Breast epithelium (tissue), 3 donors: ENCODE measurements at regions not wholly inside any gene's neighbourhood (a gene's known extent, or its start where the extent isn't known, plus 50 kb on each side); places are given as distances from the start of the nearest gene placed in this dataset.
"Not testable (repeated sequence)": the region's sequence is repeated elsewhere in the genome, so short reads cannot be mapped to it uniquely, and the experiment has no call there.

ENCODE experiments used
- POLR2AphosphoS5 ChIP-seq, 3 donors: sonication (generic); formaldehyde crosslinking; IDR thresholded peaks; one replicate each; pipeline ENCODE4 v1.6.1; 2017; ENCODE audit warnings: antibody characterized with exemption in 3 of 3
- TF ChIP-seq, protein P1 (sequence below), 3 donors: fragments of 450-650 bp; IDR thresholded peaks; one replicate each; pipeline ENCODE4 v1.5.1; 2016 to 2017; ENCODE audit warnings: antibody characterized with exemption in 3 of 3, mild to moderate bottlenecking in 3 of 3, moderate library complexity in 3 of 3

DNA sequence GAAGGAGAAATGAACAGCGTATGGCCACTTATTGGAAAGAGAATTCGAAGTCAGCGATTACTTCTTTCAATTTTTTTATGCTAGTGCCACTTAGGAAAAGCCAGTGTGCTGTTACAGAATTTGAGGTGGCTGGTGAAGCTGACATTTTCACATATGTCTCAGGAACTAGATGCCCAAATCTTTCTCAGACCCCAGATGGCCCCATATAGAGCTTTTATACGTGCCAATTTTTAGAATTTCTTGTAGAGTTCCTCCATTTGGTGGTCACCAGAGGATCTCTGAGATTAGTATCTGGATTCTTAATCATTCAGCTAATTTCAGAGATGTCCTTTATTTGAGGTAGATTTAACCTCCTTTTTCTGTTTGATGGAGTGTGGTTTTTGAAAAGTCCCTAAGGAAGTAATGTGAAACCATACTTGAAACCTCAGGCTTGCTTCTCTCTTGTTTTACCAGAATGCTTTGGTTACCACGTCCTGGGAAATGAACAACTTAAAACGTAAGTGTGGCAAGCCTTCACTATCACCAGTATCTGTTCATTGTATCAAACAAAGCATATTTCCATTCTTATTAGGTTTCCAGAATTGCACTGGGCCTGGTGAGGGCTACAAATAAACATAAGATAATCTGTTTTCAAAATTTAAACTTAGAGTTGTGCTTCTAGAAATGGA is 102.2 kb upstream of the IKBKE start:
- TF ChIP-seq, protein P1, sequence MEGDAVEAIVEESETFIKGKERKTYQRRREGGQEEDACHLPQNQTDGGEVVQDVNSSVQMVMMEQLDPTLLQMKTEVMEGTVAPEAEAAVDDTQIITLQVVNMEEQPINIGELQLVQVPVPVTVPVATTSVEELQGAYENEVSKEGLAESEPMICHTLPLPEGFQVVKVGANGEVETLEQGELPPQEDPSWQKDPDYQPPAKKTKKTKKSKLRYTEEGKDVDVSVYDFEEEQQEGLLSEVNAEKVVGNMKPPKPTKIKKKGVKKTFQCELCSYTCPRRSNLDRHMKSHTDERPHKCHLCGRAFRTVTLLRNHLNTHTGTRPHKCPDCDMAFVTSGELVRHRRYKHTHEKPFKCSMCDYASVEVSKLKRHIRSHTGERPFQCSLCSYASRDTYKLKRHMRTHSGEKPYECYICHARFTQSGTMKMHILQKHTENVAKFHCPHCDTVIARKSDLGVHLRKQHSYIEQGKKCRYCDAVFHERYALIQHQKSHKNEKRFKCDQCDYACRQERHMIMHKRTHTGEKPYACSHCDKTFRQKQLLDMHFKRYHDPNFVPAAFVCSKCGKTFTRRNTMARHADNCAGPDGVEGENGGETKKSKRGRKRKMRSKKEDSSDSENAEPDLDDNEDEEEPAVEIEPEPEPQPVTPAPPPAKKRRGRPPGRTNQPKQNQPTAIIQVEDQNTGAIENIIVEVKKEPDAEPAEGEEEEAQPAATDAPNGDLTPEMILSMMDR (IDR thresholded peaks at IDR 0.05): not testable (repeated sequence)
- TF ChIP-seq POLR2AphosphoS5 (IDR thresholded peaks at IDR 0.05): not testable (repeated sequence)
